Uterus (tissue), 2 donors: ENCODE measurements at regions not wholly inside any gene's neighbourhood (a gene's known extent, or its start where the extent isn't known, plus 50 kb on each side); places are given as distances from the start of the nearest gene placed in this dataset.

Experiments
- POLR2A ChIP-seq, 2 donors: fragments of 450-650 bp; IDR thresholded peaks; one replicate each; pipeline ENCODE4 v1.6.1; 2016; ENCODE audit warnings: antibody characterized with exemption in 2 of 2, mild to moderate bottlenecking in 1 of 2, moderate library complexity in 1 of 2
- TF ChIP-seq, protein P1 (sequence below), 4 experiments: fragments of 200-600 bp in 2 of 4; fragments of 450-650 bp in 2 of 4; sonication (generic) in 2 of 4; IDR thresholded peaks; one replicate each; pipeline ENCODE4 v1.5.1; 2016 to 2019; ENCODE audit warnings: antibody characterized with exemption in 4 of 4, mild to moderate bottlenecking in 2 of 4, moderate library complexity in 1 of 4

- no peak for TF ChIP-seq POLR2A (IDR thresholded peaks at IDR 0.05)
- TF ChIP-seq, protein P1, sequence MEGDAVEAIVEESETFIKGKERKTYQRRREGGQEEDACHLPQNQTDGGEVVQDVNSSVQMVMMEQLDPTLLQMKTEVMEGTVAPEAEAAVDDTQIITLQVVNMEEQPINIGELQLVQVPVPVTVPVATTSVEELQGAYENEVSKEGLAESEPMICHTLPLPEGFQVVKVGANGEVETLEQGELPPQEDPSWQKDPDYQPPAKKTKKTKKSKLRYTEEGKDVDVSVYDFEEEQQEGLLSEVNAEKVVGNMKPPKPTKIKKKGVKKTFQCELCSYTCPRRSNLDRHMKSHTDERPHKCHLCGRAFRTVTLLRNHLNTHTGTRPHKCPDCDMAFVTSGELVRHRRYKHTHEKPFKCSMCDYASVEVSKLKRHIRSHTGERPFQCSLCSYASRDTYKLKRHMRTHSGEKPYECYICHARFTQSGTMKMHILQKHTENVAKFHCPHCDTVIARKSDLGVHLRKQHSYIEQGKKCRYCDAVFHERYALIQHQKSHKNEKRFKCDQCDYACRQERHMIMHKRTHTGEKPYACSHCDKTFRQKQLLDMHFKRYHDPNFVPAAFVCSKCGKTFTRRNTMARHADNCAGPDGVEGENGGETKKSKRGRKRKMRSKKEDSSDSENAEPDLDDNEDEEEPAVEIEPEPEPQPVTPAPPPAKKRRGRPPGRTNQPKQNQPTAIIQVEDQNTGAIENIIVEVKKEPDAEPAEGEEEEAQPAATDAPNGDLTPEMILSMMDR (IDR thresholded peaks at IDR 0.05), result no peak
These were observed 79.2 kb downstream of the F11 start for GRCh38 chr4:186345184-186345583.
